Hepatocyte (in vitro differentiated cells): ENCODE measurements at regions not wholly inside any gene's neighbourhood (a gene's known extent, or its start where the extent isn't known, plus 50 kb on each side); places are given as distances from the start of the nearest gene placed in this dataset.

ENCODE experiments used
- DNase-seq: peaks from one replicate; pipeline ENCODE4 v3.0.0-alpha.2; 2016; ENCODE audit warnings: low spot score
- H2AFZ ChIP-seq: fragments of 200-600 bp; sonication (generic); 2 replicates; pipeline ENCODE4 v1.6.0; 2016; ENCODE audit warnings: antibody characterized with exemption, mild to moderate bottlenecking
- H3K27ac ChIP-seq: fragments of 200-600 bp; sonication (generic); 2 replicates; pipeline ENCODE4 v1.5.1; 2016; ENCODE audit warnings: mild to moderate bottlenecking
- H3K27me3 ChIP-seq: fragments of 200-600 bp; sonication (generic); 2 replicates; pipeline ENCODE4 v1.6.1; 2016
- H3K36me3 ChIP-seq: fragments of 200-600 bp; sonication (generic); replicated peaks from 2 replicates; pipeline ENCODE4 v1.5.1; 2016; ENCODE audit warnings: low read depth; ENCODE audit not compliant: insufficient read depth
- H3K4me1 ChIP-seq: fragments of 200-600 bp; sonication (generic); 2 replicates; pipeline ENCODE4 v1.5.1; 2016; ENCODE audit warnings: mild to moderate bottlenecking, moderate library complexity; ENCODE audit not compliant: insufficient read depth
- H3K4me2 ChIP-seq: fragments of 200-600 bp; sonication (generic); 2 replicates; pipeline ENCODE4 v1.6.0; 2016
- H3K4me3 ChIP-seq: fragments of 200-600 bp; sonication (generic); 2 replicates; pipeline ENCODE4 v1.5.1; 2016; ENCODE audit warnings: mild to moderate bottlenecking
- H3K79me2 ChIP-seq: fragments of 200-600 bp; sonication (generic); 2 replicates; pipeline ENCODE4 v1.6.0; 2017; ENCODE audit warnings: mild to moderate bottlenecking
- H3K9me2 ChIP-seq: fragments of 200-600 bp; sonication (generic); replicated peaks from 2 replicates; pipeline ENCODE4 v1.6.0; 2017; ENCODE audit warnings: mild to moderate bottlenecking; ENCODE audit not compliant: insufficient read depth
- H3K9me3 ChIP-seq: fragments of 200-600 bp; sonication (generic); 2 replicates; pipeline ENCODE4 v1.5.1; 2016; ENCODE audit warnings: low read depth, mild to moderate bottlenecking
- H4K20me1 ChIP-seq: fragments of 200-600 bp; sonication (generic); 2 replicates; pipeline ENCODE4 v1.6.0; 2016; ENCODE audit warnings: mild to moderate bottlenecking; ENCODE audit not compliant: insufficient read depth, poor library complexity, severe bottlenecking
- CTCF ChIP-seq: fragments of 200-600 bp; sonication (generic); IDR thresholded peaks from 2 replicates; pipeline ENCODE4 v1.5.1; 2016; ENCODE audit warnings: antibody characterized with exemption, mild to moderate bottlenecking; ENCODE audit not compliant: poor library complexity
- EZH2 ChIP-seq: fragments of 200-600 bp; sonication (generic); IDR thresholded peaks from 2 replicates; pipeline ENCODE4 v1.6.1; 2016; ENCODE audit warnings: antibody characterized with exemption, mild to moderate bottlenecking, borderline replicate concordance
- EZH2phosphoT487 ChIP-seq: fragments of 200-600 bp; sonication (generic); IDR thresholded peaks from one replicate; pipeline ENCODE4 v1.6.1; 2018; ENCODE audit warnings: antibody characterized with exemption, mild to moderate bottlenecking, low read depth, moderate library complexity; ENCODE audit not compliant: unreplicated experiment, severe bottlenecking
- WGBS: methylation state at CpG from one replicate; pipeline ENCODE4 v1.1.6; 2016; ENCODE audit warnings: low lambda C conversion rate; ENCODE audit errors: missing lambda C conversion rate; 5-methylcytosine and 5-hydroxymethylcytosine counted together

GRCh38 chr2:16060936-16061338, 120.6 kb downstream of the MYCN start:
- H3K79me2 ChIP-seq, result no peaks in the 10 kb centered on the region
- H4K20me1 ChIP-seq, result no peaks in the 10 kb centered on the region
- no peak overlapping the region for H3K4me3 ChIP-seq
- H3K4me2 ChIP-seq, result no peak overlapping the region
- no peaks in the 10 kb centered on the region for H3K4me1 ChIP-seq
- H3K36me3 ChIP-seq, result no peaks in the 10 kb centered on the region
- no peaks in the 10 kb centered on the region for H3K9me2 ChIP-seq
- H2AFZ ChIP-seq, result no peak overlapping the region
- H3K9me3 ChIP-seq, result no peaks in the 10 kb centered on the region
- H3K27ac ChIP-seq, result no peak overlapping the region
- TF ChIP-seq EZH2 (no peak), CTCF (no peak), EZH2phosphoT487 (no peak)
- H3K27me3 ChIP-seq, result no peaks in the 10 kb centered on the region
- 90% methylated on average over 3 of the region's 3 CpGs for WGBS
- no peak for DNase-seq

GRCh38 chr2:16060125-16060935, 120.0 kb downstream of the MYCN start:
- Histone ChIP-seq H3K4me2 (no peak overlapping the region), H3K27me3 (no peaks in the 10 kb centered on the region), H3K36me3 (no peaks in the 10 kb centered on the region), H3K79me2 (no peaks in the 10 kb centered on the region), H4K20me1 (no peaks in the 10 kb centered on the region), H3K27ac (no peak overlapping the region), H3K9me2 (no peaks in the 10 kb centered on the region), H3K4me3 (no peak overlapping the region), H2AFZ (no peak overlapping the region), H3K9me3 (no peaks in the 10 kb centered on the region), H3K4me1 (no peaks in the 10 kb centered on the region)
- WGBS, result 83% methylated on average over 3 of the region's 3 CpGs
- TF ChIP-seq CTCF (no peak), EZH2 (no peak), EZH2phosphoT487 (no peak)
- no peak for DNase-seq

GRCh38 chr2:16059393-16060016, 119.2 kb downstream of the MYCN start:
- 93% methylated on average over 4 of the region's 4 CpGs for WGBS
- no peaks in the 10 kb centered on the region for H3K79me2 ChIP-seq

More at GRCh38 chr2:16059393-16060016, 119.2 kb downstream of the MYCN start:
- Histone ChIP-seq H4K20me1 (no peaks in the 10 kb centered on the region), H3K27ac (no peak overlapping the region), H3K9me2 (no peaks in the 10 kb centered on the region), H3K4me2 (no peak overlapping the region), H3K9me3 (no peaks in the 10 kb centered on the region), H3K36me3 (no peaks in the 10 kb centered on the region), H3K4me1 (no peaks in the 10 kb centered on the region), H2AFZ (no peak overlapping the region), H3K4me3 (no peak overlapping the region), H3K27me3 (no peaks in the 10 kb centered on the region)
- no peak for DNase-seq
- no peak for TF ChIP-seq CTCF
- TF ChIP-seq EZH2, result no peak
- no peak for TF ChIP-seq EZH2phosphoT487
